ENCODE measurements at regions not wholly inside any gene's neighbourhood (a gene's known extent, or its start where the extent isn't known, plus 50 kb on each side); places are given as distances from the start of the nearest gene placed in this dataset.

DNA sequence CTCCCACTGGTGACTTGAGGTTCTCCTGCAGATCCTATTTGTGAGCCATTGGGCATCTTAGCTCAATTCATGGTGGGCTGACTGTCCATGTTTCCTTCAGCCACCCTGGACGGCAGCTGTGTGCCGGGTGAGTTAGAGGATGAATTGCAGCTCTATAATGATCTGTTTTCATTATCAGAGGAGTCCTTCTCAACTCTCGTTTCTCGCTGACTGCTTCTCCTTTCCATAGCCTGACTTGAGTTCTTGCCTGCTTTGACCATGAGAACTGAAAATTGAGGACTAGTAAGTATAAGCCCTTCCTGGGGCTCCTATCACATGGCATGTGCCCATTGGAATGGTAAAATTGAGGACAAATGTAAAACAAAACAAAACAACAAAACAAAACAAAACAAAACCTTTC is 121.8 kb downstream of the CDC42EP3 start:
- DNase-seq: no peak

DNA sequence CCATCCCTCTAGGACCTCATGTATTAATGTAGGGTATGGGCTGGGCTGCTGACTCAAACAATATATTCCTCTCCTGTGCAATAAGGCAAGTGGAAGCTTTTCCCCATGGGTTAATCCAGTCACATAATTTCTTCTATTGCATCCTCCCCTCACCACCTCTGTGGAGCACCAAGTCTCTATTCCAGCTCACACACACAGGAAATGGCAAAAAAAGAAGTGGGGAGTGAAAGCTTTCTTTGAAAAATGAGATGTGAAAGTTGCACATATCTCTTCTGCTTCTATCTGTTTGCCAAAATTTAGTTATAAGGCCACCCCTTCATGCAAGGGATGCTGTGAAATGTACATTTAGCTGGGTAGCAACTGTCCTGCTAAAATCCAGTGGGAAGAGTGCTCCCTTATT is 121.3 kb downstream of the CDC42EP3 start:
- DNase-seq: no peak

DNA sequence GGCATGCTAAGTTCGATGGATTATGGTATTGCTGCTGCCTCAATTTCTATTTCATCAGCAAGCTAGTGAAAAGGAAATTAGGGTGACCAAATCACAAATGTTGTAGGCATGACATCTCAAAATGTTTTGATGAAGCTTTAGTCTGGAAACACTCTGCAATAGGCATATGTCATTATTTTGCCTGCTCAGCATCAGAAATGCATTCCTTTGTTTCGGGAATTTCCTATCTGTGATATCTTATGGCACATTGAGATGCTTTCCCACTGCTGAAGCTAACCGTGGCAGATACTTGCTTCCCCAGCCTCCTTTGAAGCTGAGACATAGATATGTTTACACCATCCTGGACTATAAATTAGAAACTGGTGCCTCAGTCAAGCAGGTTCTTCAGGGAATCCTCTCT is 119.7 kb downstream of the CDC42EP3 start:
- DNase-seq: no peak

DNA sequence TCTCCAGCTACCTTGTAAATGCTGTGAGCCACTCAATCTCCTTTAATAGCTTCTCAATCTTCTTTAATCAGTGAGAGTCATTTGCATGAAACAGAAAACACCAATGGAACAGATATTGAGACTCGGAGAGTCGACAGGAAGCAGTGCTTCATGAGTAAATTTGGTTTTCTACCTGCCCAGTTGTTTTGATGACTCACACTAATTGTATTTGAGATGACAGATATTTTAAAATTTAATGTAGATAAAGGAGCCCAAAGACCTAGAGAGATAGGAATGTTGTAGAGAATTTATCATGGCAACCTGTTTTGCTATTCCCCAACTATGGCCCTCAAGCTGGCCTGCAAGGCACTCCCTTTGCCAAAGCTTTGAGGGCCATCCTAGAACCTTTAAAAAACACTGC is 119.1 kb downstream of the CDC42EP3 start:
- no peak for DNase-seq

DNA sequence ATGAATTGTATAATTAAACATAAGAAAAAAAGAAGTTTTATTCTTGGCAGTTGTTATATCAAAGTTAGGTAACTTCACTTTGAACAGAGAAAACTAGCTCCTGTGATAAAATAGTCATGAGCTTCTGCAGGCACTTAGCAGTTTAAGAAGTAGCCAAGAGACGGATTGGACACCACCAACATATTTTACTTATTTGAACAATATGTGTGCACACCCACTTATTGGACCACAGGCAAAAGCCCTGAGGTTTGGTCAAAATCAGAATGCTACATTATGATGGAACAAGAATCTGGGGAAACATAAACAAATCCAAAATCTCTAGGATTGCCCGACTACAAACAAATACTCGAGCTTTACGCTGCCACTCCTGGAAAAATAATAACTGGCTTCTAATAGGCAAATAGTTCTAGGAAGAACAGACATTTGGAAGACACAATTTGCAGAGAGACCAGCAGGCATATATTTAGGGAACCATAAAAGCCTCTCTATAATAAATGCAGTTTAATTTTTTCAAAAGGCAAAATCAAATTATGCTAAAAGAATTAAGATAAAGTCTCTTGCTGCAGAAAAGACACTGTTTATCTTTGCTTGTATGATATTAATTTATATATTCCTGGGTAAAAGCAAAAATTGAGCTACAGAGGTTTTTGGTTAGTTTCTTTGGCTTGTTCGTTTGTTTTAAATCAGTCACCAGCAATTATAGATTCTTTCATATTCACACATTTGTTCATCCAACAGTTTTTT is 117.9 kb downstream of the CDC42EP3 start:
- no peak for DNase-seq

DNA sequence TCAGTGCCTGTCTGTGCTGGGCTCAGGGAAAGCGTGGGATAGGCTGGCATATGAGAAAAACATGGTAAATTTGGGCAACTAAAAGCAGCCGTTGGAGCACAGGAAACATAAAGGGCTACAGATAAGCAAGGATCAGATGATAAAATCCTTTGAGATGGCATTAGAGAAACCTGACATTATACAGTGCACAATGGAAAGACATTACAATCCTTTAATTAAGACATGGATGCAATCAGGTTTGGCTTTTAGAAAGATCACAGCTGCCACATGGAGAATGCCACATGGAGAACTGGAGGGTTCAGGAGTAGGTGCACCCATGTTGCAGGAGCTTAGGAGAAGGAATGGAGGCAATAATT is 117.3 kb downstream of the CDC42EP3 start:
- no peak for DNase-seq

DNA sequence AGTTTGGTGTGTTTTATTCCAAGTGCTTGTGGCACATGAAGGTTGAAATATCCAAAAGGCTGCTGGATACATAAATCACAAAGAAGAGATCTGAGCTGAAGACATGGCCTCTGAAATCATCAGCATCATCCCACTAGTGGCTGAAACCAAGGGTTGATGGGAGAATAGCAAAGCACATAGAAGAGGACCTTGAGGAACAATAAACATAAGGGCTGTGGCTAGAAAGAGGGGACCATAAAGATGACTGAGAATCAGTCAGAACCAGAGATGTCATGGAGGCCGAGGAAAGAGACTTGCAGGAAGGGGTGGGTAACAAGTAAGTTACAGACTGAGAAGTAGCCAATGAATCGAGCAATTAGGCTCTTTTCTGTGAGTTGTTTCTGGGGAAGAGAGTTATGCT is 116.8 kb downstream of the CDC42EP3 start:
- no peak for DNase-seq

DNA sequence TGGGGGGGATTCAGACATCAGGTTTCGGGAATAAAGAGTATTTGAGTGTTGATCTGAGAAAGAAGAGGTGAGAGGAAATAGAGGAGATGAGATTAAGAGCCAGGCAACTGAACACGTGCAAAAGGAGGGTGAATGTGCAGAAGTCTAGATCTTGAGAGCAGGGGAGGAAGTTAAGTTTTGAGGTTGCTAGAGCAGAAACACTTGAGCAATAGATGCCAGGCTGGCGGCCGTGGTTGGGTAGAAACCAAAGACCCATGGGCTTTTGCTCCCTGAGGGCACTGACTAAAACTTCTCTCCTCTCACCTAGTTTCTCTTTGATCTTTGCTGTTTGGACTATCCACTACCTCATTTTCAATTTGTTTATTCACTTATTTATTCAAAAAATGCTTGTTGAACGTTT is 116.0 kb downstream of the CDC42EP3 start:
- no peak for DNase-seq

DNA sequence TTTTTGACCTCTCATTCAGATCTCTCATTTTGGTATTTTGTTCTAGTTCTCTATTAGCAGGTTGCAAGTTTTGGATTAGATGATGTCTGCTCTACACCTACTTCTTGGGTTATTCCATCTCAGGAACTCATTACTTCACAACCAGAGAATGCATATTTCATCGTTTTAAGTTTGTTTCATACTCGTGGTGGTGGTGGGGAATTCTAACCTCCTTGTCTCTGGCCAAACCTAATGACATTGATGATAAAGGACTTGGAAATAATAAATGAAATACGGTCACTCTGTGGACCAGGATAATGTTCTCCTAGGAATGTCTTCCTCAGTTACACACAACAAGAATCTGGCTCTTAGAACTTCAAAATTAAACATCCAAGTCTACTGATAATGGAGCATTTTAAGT is 115.2 kb downstream of the CDC42EP3 start:
- DNase-seq: no peak

DNA sequence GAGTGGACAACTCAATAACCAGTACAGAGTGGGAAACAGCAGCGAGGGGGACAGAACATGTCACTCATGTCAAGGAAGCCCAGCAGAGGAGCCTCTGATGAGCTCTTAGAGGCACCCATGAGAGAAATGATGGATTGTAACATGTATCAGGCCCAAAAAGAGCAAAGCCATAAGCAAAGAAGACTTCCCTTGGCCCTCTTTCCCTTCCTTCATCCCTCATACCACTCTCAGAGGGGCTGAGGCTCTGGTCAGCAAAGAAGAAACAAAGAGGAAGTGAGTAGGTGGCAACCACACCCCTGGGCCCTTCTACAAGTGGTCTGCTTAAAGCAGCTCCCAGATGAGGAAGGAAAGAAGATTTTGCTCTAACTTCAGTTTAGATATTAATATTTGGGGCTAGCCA is 112.8 kb downstream of the CDC42EP3 start:
- DNase-seq: no peak

DNA sequence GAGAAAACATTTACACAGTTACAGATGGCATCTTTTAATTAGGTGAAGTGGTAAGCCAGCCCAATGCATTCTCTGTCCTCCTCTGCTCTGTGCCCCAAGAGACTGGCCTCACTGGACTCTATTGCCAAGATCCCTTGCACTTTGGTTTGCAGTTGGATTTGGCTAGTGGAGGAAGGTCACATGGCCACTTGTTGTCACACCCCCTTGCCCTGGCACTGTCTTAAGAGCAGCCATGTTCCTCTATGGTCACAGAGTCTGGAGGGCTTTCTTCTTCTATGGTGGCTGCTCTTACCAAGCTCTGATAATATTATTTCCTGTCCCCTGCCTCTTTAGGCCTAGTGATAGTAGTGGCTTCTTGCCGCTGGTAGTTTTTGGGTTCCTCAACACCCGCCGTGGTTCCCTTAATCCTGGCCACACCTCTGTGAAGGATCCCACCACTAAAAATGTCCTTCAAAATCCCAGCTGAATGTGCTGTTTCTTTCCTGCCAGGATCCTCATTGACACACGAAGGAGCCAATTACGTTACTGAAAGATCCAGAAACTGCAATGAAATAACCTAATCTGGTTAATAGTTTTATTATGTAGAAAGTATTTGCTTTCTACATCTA is 111.1 kb downstream of the CDC42EP3 start:
- DNase-seq: no peak

DNA sequence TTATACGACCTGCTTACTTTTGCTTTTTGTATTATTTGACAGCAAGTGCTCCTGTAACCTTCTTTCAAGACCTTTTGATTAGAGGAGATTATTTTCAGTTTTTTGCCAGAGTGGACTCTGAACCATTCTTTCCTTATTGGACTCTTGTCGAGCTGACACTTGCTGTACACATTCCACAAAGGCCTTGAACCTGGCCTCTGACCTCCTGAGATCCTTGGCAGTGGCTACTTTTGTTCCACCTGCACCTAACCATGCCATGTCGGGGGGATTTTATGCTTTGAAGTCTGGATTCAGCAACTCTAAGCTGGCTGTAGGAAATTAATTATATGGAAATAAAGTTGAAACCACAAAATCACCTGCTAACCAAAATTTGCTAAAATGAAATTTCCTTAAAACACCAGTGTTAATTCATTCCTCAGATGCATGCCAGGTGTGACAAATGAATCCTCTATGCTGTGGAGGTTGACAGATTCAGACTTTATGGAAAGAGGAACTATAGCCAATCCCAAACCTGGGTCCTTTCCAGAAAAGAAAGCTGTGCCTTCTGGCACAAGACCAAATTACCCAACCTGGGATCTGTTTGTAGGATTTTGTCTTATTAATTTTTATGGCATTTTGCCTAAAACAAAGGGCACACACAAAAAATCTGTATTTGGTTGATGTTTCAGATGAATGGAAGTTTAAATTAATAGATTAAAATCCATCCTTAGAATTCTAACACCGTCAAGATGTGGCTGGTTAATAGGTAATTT is 110.4 kb downstream of the CDC42EP3 start:
- no peak for DNase-seq

DNA sequence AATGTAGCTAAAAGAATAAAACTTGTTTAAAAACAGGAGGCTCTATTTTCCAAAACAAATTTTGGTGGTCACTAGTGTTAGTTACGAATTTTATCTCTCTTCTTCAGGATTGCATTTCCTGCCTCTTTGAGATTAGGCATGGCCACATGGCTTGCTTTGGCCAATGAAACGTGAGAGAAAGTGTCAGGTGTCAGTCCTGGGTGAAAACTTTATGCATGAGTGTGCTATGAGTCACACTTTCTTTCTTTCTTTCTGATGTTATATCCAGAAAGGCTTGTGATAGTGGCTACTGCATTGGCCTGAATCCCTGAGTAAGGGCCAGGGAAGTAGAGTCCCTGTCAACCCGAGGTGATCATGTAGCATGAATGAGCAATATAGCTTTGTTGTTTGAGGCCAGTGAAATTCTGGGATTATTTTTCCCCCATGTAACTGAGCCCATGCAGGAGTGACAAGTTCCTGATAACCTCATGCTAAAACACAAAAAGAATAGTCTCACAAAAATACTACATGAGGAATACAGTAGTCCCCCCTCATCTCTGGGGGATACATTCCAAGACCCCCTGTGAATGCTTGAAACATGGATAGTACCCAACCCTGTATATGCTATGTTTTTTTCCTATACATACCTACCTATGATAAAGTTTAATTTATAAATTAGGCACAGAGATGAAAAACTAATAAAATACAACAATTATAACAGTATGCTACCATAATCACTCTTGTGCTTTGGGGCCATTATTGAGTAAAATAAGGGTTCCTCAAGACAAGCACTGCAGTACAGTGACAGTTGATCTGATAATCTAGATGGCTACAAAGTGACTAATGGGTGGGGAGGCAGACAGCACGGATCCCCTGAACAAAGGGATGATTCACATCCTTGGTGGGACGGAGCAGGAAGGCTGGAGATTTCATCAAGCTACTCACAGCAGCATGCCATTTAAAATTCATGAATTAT is 109.5 kb downstream of the CDC42EP3 start:
- DNase-seq: no peak

DNA sequence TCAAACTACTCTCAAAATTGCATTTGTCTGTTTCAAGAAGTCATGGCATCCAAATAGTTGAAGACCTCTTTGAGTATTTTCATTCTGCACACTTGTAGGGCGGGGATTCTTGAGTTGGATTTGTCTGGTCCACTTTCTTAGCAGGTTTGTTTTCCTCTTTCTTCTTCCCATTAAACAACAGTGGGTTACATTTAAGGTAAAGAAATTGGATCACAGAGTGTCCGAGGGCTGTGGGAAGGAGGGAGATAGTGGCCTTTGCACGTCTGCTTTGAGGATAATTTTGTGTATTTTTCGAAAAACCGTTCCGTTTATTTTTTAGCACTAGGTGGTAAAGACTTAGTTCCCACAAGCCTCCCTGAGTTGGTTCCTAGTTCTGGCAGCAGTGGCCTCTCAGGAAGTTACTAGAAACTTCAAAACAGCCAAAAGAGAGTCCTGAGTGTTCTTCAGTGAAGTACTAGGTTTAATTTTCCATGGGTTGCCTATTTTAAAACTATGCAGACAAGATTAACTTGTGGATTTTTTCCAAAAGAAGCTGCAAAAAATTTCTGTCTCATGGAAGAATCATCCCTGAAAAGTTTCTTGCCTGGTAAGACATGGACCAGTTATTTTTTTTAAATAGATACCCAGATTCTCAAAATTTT is 107.9 kb downstream of the CDC42EP3 start:
- DNase-seq: no peak

DNA sequence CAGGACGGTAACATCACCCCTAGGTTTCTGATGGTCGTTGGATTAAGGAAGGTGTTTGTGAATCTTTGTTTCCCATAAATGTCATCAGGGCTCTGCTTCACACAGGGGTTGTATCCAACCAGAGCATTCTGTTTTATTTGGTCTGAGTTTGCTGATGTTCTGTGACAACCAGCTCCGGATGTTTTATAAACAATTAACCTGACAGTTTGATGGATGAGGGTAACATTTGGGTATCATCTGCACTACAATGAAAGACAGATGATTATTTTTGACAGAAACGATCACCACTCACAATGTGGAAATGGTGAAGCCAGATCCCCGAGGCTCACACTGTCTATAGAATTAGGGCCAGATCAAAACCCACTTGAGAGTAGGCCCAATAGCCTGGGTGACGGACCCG is 107.1 kb downstream of the CDC42EP3 start:
- DNase-seq: no peak

DNA sequence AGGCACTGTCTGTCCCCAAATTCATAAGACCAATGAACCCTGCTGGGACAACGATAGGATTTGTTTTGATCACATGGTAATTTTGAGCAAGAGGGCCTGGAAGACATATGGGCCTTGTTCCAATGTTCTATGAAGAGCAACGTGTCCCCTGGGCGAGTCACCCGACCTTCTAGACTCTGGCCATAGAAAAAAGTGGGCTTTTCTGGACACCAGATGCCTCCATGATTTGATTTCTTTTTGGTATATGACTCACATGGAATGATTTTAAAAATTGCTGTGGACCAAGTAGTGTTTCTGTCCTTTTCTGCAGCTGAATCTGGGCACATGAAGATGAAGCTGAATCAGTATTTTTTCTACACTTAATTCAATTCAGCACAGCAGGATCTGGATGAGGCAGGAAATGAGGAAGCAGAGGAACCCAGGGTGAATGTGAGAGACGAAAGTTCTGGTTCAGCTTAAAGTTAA is 104.9 kb downstream of the CDC42EP3 start:
- no peak for DNase-seq

DNA sequence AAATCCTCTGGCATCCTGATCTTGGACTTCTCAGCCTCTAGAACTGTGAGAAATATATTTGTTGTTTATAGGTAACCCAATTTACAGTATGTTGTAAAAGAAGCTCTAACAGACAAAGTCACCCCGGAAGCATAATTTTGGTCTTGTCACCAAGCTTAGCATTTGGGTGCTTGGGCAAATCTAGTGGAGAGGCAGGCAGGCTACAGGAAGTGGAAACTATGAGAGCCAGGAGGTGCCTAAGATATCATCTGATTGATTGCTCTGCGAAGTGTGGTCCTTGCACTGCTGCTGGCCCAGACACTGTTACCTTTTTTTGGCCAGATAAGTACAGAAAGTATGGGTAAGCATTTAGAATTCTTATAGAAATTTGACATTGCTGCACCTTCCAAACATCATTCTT is 102.9 kb downstream of the CDC42EP3 start:
- DNase-seq: no peak

DNA sequence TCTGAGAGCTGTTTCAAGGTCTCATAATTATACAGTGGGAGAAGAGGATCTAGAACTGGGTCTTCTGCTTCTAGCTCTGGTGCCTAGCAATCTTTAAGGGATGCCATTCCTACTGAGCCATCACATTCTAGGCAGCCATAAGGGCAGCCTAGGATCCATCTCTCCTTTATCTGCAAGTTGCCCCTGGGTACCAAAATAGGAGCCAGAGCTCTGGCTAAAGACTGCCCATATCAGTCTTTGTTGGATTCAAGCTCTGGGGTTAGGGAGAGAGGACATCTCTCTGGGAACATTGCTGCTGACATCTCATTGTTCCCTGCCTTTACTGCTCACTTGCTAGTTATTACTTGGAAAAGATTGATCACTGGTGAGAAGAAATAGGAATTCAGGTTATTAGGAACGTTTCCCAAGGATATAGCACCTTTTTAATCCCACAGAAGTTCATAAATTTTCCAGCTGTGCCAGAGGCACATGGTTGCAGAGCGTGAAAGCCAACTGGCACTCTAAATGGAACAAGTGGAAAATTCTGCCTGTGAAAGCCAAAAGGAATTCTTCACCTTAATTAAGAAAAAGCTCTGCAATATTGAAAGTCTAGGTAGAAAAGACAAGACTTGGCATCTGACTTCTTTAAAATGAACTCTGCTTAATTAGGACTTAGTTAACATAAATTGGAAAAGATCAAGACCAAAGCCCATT is 102.2 kb downstream of the CDC42EP3 start:
- DNase-seq: no peak

DNA sequence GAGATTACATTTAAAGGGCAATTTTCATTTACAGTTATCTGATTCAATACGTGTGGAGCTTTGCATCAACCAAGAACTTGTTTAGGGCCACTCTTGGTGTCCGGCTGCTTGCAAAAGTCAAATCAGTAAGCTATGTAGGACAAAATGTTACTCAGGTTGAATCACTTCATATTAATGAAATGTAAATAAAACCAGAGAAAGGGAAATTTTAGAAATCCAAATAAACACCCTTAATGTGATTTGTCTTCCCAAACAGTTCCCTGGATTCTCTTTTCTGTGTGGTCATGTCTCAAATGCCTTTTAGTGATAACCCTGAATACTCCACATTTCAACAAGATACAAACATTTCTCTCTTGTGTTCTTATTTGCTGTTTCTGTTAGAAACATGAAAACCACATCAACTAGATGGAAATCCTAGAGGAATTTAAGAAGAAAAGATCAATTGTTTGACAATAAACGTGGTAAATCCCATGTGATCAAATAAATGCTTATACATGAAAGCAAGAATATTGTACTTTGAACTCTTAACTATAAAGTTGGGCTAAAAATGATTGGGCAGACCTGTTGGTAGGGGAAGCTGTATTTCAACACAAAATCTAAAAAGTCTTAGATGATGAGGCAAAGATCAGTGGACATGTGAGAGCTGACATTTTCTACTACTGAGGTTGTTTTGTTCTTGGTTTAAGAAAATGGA is 101.3 kb downstream of the CDC42EP3 start:
- no peak for DNase-seq

DNA sequence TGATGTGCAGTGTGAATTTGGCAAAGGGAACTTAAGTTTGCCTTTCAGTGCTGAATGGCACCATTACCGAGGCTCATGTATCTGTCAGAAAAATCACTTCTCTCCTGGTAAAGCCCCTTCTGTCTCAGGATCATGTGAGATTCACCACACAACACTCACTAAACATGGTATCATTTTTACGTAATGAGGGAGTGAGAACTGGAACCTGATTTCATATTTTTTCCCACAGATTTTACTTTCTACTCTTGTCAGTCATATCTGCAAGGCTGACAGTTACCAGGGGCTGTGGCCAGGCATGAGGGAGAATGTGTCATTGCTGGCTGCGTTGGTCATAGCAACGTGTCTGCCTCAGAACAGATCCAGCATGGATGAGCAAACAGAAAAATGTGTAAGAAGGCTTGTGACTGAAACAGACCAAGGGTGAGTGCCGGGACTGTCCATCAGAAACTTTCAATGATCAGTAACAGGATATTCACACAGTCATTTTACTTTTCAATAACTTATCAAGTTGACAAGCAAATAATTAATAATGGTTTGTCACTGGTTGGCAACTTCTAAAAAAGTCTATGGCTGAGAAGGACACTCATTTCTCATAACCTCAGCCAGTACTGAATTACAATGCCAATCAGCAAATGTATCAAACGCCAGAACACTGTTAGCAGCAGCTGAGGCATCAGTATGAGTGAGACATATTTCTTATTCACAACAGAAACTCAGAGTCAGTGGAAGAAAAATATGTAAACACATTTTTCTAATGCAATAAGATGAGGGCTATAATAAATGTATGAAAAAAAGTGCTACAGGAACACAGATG is 100.5 kb downstream of the CDC42EP3 start:
- no peak for DNase-seq
